SKM-1 treated with dmso at 0.1 percent for 144 hours (cell line): ENCODE measurements at regions not wholly inside any gene's neighbourhood (a gene's known extent, or its start where the extent isn't known, plus 50 kb on each side); places are given as distances from the start of the nearest gene placed in this dataset.

ENCODE experiments used
- DNase-seq: peaks from one replicate; lab custom pipeline; 2025; ENCODE audit not compliant: unreplicated experiment; lab: John Stamatoyannopoulos, UW

- no peak for DNase-seq
These were observed 176.6 kb downstream of the GALC start for GRCh38 chr14:87816416-87816815.

- no peak for DNase-seq
These were observed 177.9 kb downstream of the GALC start for GRCh38 chr14:87815121-87815520.

GRCh38 chr14:87813686-87814085 lies 179.3 kb downstream of the GALC start:
- DNase-seq = no peak

GRCh38 chr14:87813211-87813610 lies 179.8 kb downstream of the GALC start:
- no peak for DNase-seq

- no peak for DNase-seq
These were observed 181.7 kb downstream of the GALC start for GRCh38 chr14:87811246-87811645.

GRCh38 chr14:87810711-87811110 lies 182.3 kb downstream of the GALC start:
- DNase-seq = no peak

- DNase-seq = no peak
These were observed 183.7 kb downstream of the GALC start for GRCh38 chr14:87809261-87809660.

- no peak for DNase-seq
These were observed 187.7 kb downstream of the GALC start for GRCh38 chr14:87805315-87805723.

GRCh38 chr14:87800216-87800615 lies 192.8 kb downstream of the GALC start:
- no peak for DNase-seq

GRCh38 chr14:87799400-87799799 lies 193.6 kb downstream of the GALC start:
- no peak for DNase-seq

GRCh38 chr14:87797001-87797400 lies 196.0 kb downstream of the GALC start:
- no peak for DNase-seq

- no peak for DNase-seq
These were observed 198.4 kb downstream of the GALC start for GRCh38 chr14:87794561-87794960.

GRCh38 chr14:87785897-87786296 lies 207.1 kb downstream of the GALC start:
- DNase-seq = no peak

- no peak for DNase-seq
These were observed 208.6 kb downstream of the GALC start for GRCh38 chr14:87784386-87784785.

GRCh38 chr14:87783071-87783470 lies 209.9 kb downstream of the GALC start:
- DNase-seq = no peak

GRCh38 chr14:87772854-87773253 lies 220.1 kb downstream of the GALC start:
- DNase-seq = no peak

GRCh38 chr14:87767567-87767901 lies 225.4 kb downstream of the GALC start:
- no peak for DNase-seq

- DNase-seq = no peak
These were observed 234.1 kb downstream of the GALC start for GRCh38 chr14:87758876-87759275.

- no peak for DNase-seq
These were observed 236.3 kb downstream of the GALC start for GRCh38 chr14:87756661-87757060.

- no peak for DNase-seq
These were observed 238.3 kb downstream of the GALC start for GRCh38 chr14:87754520-87755223.

GRCh38 chr14:87748558-87748957 lies 244.4 kb downstream of the GALC start:
- DNase-seq = no peak

GRCh38 chr14:87745507-87746118 lies 247.4 kb downstream of the GALC start:
- DNase-seq = peak; percentile 28
